WTC11 (cell line): ENCODE measurements at regions not wholly inside any gene's neighbourhood (a gene's known extent, or its start where the extent isn't known, plus 50 kb on each side); places are given as distances from the start of the nearest gene placed in this dataset.

Source experiments
- ATAC-seq: fragments of 200-7000 bp; cut with Tn5 transposase; 2 replicates; pipeline ENCODE4 v1.10.0; 2021; ENCODE audit warnings: mild to moderate bottlenecking, moderate library complexity
- CTCF ChIA-PET: fragments of 300-600 bp; sonication (Branson Sonifier 250); formaldehyde crosslinking; loops from one replicate; lab custom pipeline; 2021; ENCODE audit warnings: antibody characterized with exemption; lab: Charles Lee
- POLR2A ChIA-PET: fragments of 350-600 bp; sonication (Branson Sonifier 250); formaldehyde crosslinking; loops from one replicate; lab custom pipeline; 2021; ENCODE audit warnings: antibody characterized with exemption; lab: Charles Lee
- DNase-seq: peaks from one replicate; pipeline ENCODE4 v3.0.0; 2021; ENCODE audit warnings: low spot score
- H3K27ac Mint-ChIP-seq: 2 replicates; pipeline ENCODE4 v1.8.0; 2021; ENCODE audit warnings: mixed read lengths
- H3K27me3 Mint-ChIP-seq: 2 replicates; pipeline ENCODE4 v1.8.0; 2021; ENCODE audit warnings: low read depth, mild to moderate bottlenecking, moderate library complexity, mixed read lengths
- H3K36me3 Mint-ChIP-seq: 2 replicates; pipeline ENCODE4 v1.8.0; 2021; ENCODE audit warnings: mixed read lengths
- H3K4me1 Mint-ChIP-seq: 2 replicates; pipeline ENCODE4 v1.8.0; 2022; ENCODE audit warnings: mixed read lengths
- H3K4me3 Mint-ChIP-seq: 2 replicates; pipeline ENCODE4 v1.8.0; 2021; ENCODE audit warnings: mild to moderate bottlenecking, moderate library complexity, mixed read lengths
- H3K9me3 Mint-ChIP-seq: 2 replicates; pipeline ENCODE4 v1.8.0; 2021; ENCODE audit warnings: mixed read lengths
- ARID4B ChIP-seq: sonication (generic); formaldehyde crosslinking; IDR thresholded peaks from 2 replicates; pipeline ENCODE4 v1.8.0; 2023; ENCODE audit warnings: missing genetic modification reagents, mild to moderate bottlenecking, borderline replicate concordance
- CBFB ChIP-seq: sonication (generic); formaldehyde crosslinking; IDR thresholded peaks from 2 replicates; pipeline ENCODE4 v1.8.1; 2022; ENCODE audit warnings: mild to moderate bottlenecking, low read depth, missing genetic modification reagents
- CREB1 ChIP-seq: sonication (generic); formaldehyde crosslinking; IDR thresholded peaks from 2 replicates; pipeline ENCODE4 v1.8.0; 2023; ENCODE audit warnings: mild to moderate bottlenecking, missing genetic modification reagents
- ERG ChIP-seq: fragments of 250-450 bp; sonication (Bioruptor Pico); IDR thresholded peaks from 2 replicates; pipeline ENCODE4 v1.8.0; 2021; ENCODE audit warnings: mild to moderate bottlenecking
- FOXK1 ChIP-seq: sonication (generic); formaldehyde crosslinking; IDR thresholded peaks from 2 replicates; pipeline ENCODE4 v1.8.0; 2022; ENCODE audit warnings: mild to moderate bottlenecking, moderate library complexity, missing genetic modification reagents
- FOXP1 ChIP-seq: sonication (generic); formaldehyde crosslinking; IDR thresholded peaks from 2 replicates; pipeline ENCODE4 v1.8.0; 2022; ENCODE audit warnings: missing genetic modification reagents, mild to moderate bottlenecking, moderate library complexity, borderline replicate concordance
- FOXP4 ChIP-seq: sonication (generic); formaldehyde crosslinking; IDR thresholded peaks from 2 replicates; pipeline ENCODE4 v1.8.0; 2022; ENCODE audit warnings: mild to moderate bottlenecking, missing genetic modification reagents
- IRF2 ChIP-seq: sonication (generic); formaldehyde crosslinking; IDR thresholded peaks from 2 replicates; pipeline ENCODE4 v1.8.0; 2022; ENCODE audit warnings: low read depth, missing genetic modification reagents, borderline replicate concordance
- JAZF1 ChIP-seq: fragments of 250-450 bp; sonication (Bioruptor Pico); IDR thresholded peaks from 2 replicates; pipeline ENCODE4 v1.9.0; 2021; ENCODE audit warnings: moderate library complexity, mild to moderate bottlenecking, inconsistent platforms
- JUN ChIP-seq: sonication (generic); formaldehyde crosslinking; IDR thresholded peaks from 2 replicates; pipeline ENCODE4 v1.8.0; 2023; ENCODE audit warnings: mild to moderate bottlenecking, missing genetic modification reagents
- KAT7 ChIP-seq: sonication (generic); formaldehyde crosslinking; IDR thresholded peaks from 2 replicates; pipeline ENCODE4 v1.8.1; 2023; ENCODE audit warnings: missing genetic modification reagents, mild to moderate bottlenecking, borderline replicate concordance
- MXD4 ChIP-seq: fragments of 250-450 bp; sonication (Bioruptor Pico); IDR thresholded peaks from 2 replicates; pipeline ENCODE4 v1.8.0; 2021; ENCODE audit warnings: mild to moderate bottlenecking, moderate library complexity, borderline replicate concordance
- NFATC4 ChIP-seq: fragments of 250-450 bp; sonication (Bioruptor Pico); IDR thresholded peaks from 2 replicates; pipeline ENCODE4 v1.9.0; 2021; ENCODE audit warnings: mild to moderate bottlenecking
- NR1H2 ChIP-seq: sonication (generic); formaldehyde crosslinking; IDR thresholded peaks from 2 replicates; pipeline ENCODE4 v1.9.0; 2021; ENCODE audit warnings: mild to moderate bottlenecking, moderate library complexity, missing genetic modification reagents
- TP53 ChIP-seq: sonication (generic); formaldehyde crosslinking; IDR thresholded peaks from 2 replicates; pipeline ENCODE4 v1.8.1; 2023; ENCODE audit warnings: mild to moderate bottlenecking, missing genetic modification reagents
- ZNF121 ChIP-seq: sonication (generic); formaldehyde crosslinking; IDR thresholded peaks from 2 replicates; pipeline ENCODE4 v1.8.0; 2023; ENCODE audit warnings: missing genetic modification reagents
- ZNF138 ChIP-seq: sonication (generic); formaldehyde crosslinking; conservative IDR thresholded peaks from 2 replicates; pipeline ENCODE4 v1.8.1; 2022; ENCODE audit warnings: mild to moderate bottlenecking, moderate library complexity, missing genetic modification reagents
- TF ChIP-seq, protein P1 (sequence below): sonication (generic); formaldehyde crosslinking; conservative IDR thresholded peaks from 2 replicates; pipeline ENCODE4 v1.8.1; 2022; ENCODE audit warnings: mild to moderate bottlenecking, missing genetic modification reagents

- TF ChIP-seq KAT7 (CRISPR knock-in tag) (no peak), MXD4 (CRISPR knock-in tag) (no peak), NR1H2 (CRISPR knock-in tag) (no peak), NFATC4 (CRISPR knock-in tag) (no peak), JUN (CRISPR knock-in tag) (no peak), ZNF121 (CRISPR knock-in tag) (no peak), TP53 (CRISPR knock-in tag) (no peak), ZNF138 (no peak), IRF2 (no peak), FOXP4 (no peak), ERG (CRISPR knock-in tag) (no peak), FOXP1 (CRISPR knock-in tag) (no peak)
Observed at GRCh38 chr20:60968853-60969720, 283.0 kb upstream of the CDH4 start (continued).

DNA sequence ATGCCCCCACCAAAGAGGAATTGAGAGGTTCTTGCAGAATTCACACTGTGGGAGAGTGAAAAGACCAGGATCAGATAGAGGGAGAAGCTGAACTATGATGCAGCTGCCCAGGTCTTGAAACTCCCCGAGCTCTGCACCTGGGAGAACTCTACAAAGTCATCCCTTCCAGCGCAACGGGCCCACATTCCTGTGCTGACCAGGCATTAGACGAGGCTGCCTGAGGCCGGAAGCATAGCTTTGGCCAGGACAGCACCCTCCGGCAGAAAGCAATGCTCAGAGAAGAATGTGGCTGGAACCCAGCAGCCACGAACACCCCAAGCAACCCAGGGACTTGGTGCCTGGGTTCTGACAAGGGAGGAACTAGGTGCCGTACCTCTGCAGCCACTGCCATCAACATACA is 281.5 kb upstream of the CDH4 start:
- ChIA-PET POLR2A (no interaction called here), CTCF (no interaction called here)
- DNase-seq (no peak), ATAC-seq (no peak)
- H3K4me3 Mint-ChIP-seq = no peak overlapping the region
- no peak for TF ChIP-seq ARID4B (CRISPR knock-in tag)
- TF ChIP-seq FOXK1 (CRISPR knock-in tag) = no peak
- TF ChIP-seq CBFB = no peak
- TF ChIP-seq CREB1 (CRISPR knock-in tag) = no peak
- TF ChIP-seq, protein P1, sequence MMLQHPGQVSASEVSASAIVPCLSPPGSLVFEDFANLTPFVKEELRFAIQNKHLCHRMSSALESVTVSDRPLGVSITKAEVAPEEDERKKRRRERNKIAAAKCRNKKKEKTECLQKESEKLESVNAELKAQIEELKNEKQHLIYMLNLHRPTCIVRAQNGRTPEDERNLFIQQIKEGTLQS = no peak
- no peak for TF ChIP-seq JAZF1
- peaks cover 3% of the 10 kb centered on the region; the same call in 1 of the 2 replicates for H3K36me3 Mint-ChIP-seq
- H3K4me1 Mint-ChIP-seq = no peaks in the 10 kb centered on the region
- H3K27me3 Mint-ChIP-seq = peaks cover 75% of the 10 kb centered on the region
- peaks cover 4% of the 10 kb centered on the region; the same call in 1 of the 2 replicates for H3K9me3 Mint-ChIP-seq
- H3K27ac Mint-ChIP-seq = no peak overlapping the region
